HL-60 (cell line): ENCODE measurements at regions not wholly inside any gene's neighbourhood (a gene's known extent, or its start where the extent isn't known, plus 50 kb on each side); places are given as distances from the start of the nearest gene placed in this dataset.

ENCODE experiments used
- DNase-seq, 2 experiments: peaks; one replicate each; pipeline ENCODE4 v3.0.0-alpha.2; 2010 to 2020; ENCODE audit warnings: low read depth in 1 of 2, low spot score in 1 of 2
- H3K27ac ChIP-seq: fragments of 250-450 bp; sonication (Bioruptor Pico); replicated peaks from 2 replicates; pipeline ENCODE4 v1.5.1; 2020; ENCODE audit warnings: mild to moderate bottlenecking, moderate library complexity
- H3K27me3 ChIP-seq: fragments of 250-450 bp; sonication (Bioruptor Pico); 2 replicates; pipeline ENCODE4 v1.5.1; 2021; ENCODE audit warnings: mild to moderate bottlenecking, moderate library complexity; ENCODE audit not compliant: insufficient read depth, poor library complexity, severe bottlenecking
- H3K4me3 ChIP-seq: replicated peaks from 2 replicates; pipeline ENCODE4 v1.5.1; 2011; ENCODE audit warnings: mild to moderate bottlenecking, control low read depth, low read length; ENCODE audit not compliant: insufficient read depth
- CTCF ChIP-seq: IDR thresholded peaks from one replicate; pipeline ENCODE4 v1.5.1; 2011; ENCODE audit warnings: low read length, control low read depth, inconsistent platforms; ENCODE audit not compliant: insufficient read depth
- GABPA ChIP-seq: IDR thresholded peaks from 2 replicates; pipeline ENCODE4 v1.6.1; 2012; ENCODE audit warnings: low read depth
- POLR2AphosphoS5 ChIP-seq: IDR thresholded peaks from 2 replicates; pipeline ENCODE4 v1.6.1; 2012; ENCODE audit warnings: low read depth
- REST ChIP-seq: IDR thresholded peaks from 2 replicates; pipeline ENCODE4 v1.6.1; 2012; ENCODE audit warnings: low read depth; ENCODE audit not compliant: insufficient replicate concordance
- SPI1 ChIP-seq: IDR thresholded peaks from 2 replicates; pipeline ENCODE4 v1.6.1; 2012; ENCODE audit warnings: low read depth, mild to moderate bottlenecking, borderline replicate concordance

DNA sequence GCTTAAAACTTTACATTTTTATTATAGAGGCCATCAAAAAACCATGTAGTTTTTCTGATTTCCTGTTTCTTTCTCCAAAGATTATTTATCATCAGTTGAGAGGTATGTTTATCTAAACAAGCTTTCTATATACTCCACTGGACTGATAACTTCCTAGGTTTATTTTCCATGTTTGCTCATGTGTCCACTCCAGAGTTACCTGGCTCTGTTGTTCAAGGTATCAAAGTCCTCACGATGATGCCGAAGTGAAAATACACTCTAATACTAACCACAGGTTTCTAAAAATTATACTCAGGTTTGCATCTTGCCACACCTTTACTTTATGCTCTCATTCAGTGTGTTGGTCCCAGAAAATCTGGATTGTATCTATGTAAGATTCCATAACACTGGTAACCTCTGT, 287.9 kb upstream of the GULP1 start:
- Histone ChIP-seq H3K27me3 (no peaks in the 10 kb centered on the region), H3K4me3 (no peak overlapping the region)

DNA sequence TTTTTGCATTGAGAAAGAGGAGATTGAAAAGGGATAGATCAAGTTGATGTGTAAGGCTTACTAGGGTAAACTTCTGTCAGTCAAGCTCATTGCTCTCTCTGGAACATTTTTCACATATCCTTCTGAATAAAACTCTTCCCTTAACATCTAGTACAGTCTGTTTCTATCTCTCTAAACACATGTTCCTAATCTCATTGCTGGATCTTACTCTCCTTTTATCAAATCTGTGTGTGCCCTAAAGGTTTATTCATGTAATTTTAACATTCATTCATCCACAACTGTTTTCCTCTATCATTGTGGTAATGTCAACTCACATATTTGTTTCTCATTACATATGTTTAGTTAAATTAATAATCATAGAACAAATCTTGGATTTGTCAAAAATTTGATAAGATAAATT, 277.9 kb upstream of the GULP1 start:
- TF ChIP-seq POLR2AphosphoS5: no peak
- TF ChIP-seq CTCF: no peak
- no peak for TF ChIP-seq REST
- TF ChIP-seq GABPA: no peak
- Histone ChIP-seq H3K27ac (no peak overlapping the region), H3K27me3 (no peaks in the 10 kb centered on the region), H3K4me3 (no peak overlapping the region)
- no peak for DNase-seq

More for the DNA sequence above, 287.9 kb upstream of the GULP1 start:
- H3K27ac ChIP-seq: no peak overlapping the region
- TF ChIP-seq REST: no peak
- TF ChIP-seq CTCF: no peak
- TF ChIP-seq GABPA: no peak
- TF ChIP-seq POLR2AphosphoS5: no peak
- no peak for TF ChIP-seq SPI1
- DNase-seq: no peak

- TF ChIP-seq POLR2AphosphoS5 (no peak), CTCF (no peak), REST (no peak), GABPA (no peak), SPI1 (no peak)
- H3K4me3 ChIP-seq: no peak overlapping the region
Measured at GRCh38 chr2:188016917-188017316, 274.8 kb upstream of the GULP1 start.

More at GRCh38 chr2:188016917-188017316, 274.8 kb upstream of the GULP1 start:
- Histone ChIP-seq H3K27me3 (no peaks in the 10 kb centered on the region), H3K27ac (no peak overlapping the region)
- no peak for DNase-seq
